HepG2 (cell line): ENCODE measurements at regions not wholly inside any gene's neighbourhood (a gene's known extent, or its start where the extent isn't known, plus 50 kb on each side); places are given as distances from the start of the nearest gene placed in this dataset.

Experiments
- CHD2 ChIP-seq: IDR thresholded peaks from 2 replicates; pipeline ENCODE4 v1.6.1; 2011; ENCODE audit warnings: low read depth, low read length, improper control_type of control experiment
- CTCF ChIP-seq: sonication (generic); formaldehyde crosslinking; IDR thresholded peaks from 2 replicates; pipeline ENCODE4 v1.5.0; 2020; ENCODE audit warnings: mild to moderate bottlenecking, missing genetic modification reagents, moderate library complexity
- E2F5 ChIP-seq: sonication (generic); formaldehyde crosslinking; conservative IDR thresholded peaks from 2 replicates; pipeline ENCODE4 v1.4.0; 2020; ENCODE audit warnings: missing genetic modification reagents
- ELF3 ChIP-seq: IDR thresholded peaks from 2 replicates; pipeline ENCODE4 v1.6.1; 2016; ENCODE audit warnings: missing genetic modification reagents, missing compliant biosample characterization
- ETV6 ChIP-seq: sonication (generic); formaldehyde crosslinking; conservative IDR thresholded peaks from 2 replicates; pipeline ENCODE4 v1.4.0; 2020; ENCODE audit warnings: missing genetic modification reagents
- FOXP4 ChIP-seq: sonication (generic); formaldehyde crosslinking; IDR thresholded peaks from 2 replicates; pipeline ENCODE4 v1.4.0; 2020; ENCODE audit warnings: missing genetic modification reagents
- GABPB1 ChIP-seq: IDR thresholded peaks from 2 replicates; pipeline ENCODE4 v1.6.1; 2016; ENCODE audit warnings: mild to moderate bottlenecking, missing genetic modification reagents, moderate library complexity, missing compliant biosample characterization
- GLMP ChIP-seq: sonication (generic); formaldehyde crosslinking; IDR thresholded peaks from 2 replicates; pipeline ENCODE4 v1.9.0; 2021; ENCODE audit warnings: missing genetic modification reagents, mild to moderate bottlenecking, borderline replicate concordance
- HMG20A ChIP-seq: IDR thresholded peaks from 2 replicates; pipeline ENCODE4 v1.6.1; 2016; ENCODE audit warnings: borderline replicate concordance
- HOXA5 ChIP-seq: sonication (generic); formaldehyde crosslinking; IDR thresholded peaks from 2 replicates; pipeline ENCODE4 v1.4.0; 2020; ENCODE audit warnings: missing genetic modification reagents
- ISL2 ChIP-seq: sonication (generic); formaldehyde crosslinking; IDR thresholded peaks from 2 replicates; pipeline ENCODE4 v1.5.0; 2020; ENCODE audit warnings: missing genetic modification reagents
- KDM5A ChIP-seq: fragments of 200-600 bp; sonication (generic); IDR thresholded peaks from 2 replicates; pipeline ENCODE4 v1.7.0; 2018; ENCODE audit warnings: antibody characterized with exemption, mild to moderate bottlenecking, low read length, borderline replicate concordance
- NCOR1 ChIP-seq: fragments of 200-600 bp; sonication (generic); IDR thresholded peaks from 2 replicates; pipeline ENCODE4 v1.7.0; 2017; ENCODE audit warnings: antibody characterized with exemption, low read length, borderline replicate concordance
- SMC3 ChIP-seq: IDR thresholded peaks from 2 replicates; pipeline ENCODE4 v1.6.1; 2011; ENCODE audit warnings: low read length, improper control_type of control experiment
- SP5 ChIP-seq: IDR thresholded peaks from 2 replicates; pipeline ENCODE4 v1.6.1; 2016; ENCODE audit warnings: low read depth, borderline replicate concordance
- ZHX1 ChIP-seq: sonication (generic); formaldehyde crosslinking; IDR thresholded peaks from 2 replicates; pipeline ENCODE4 v1.8.1; 2022; ENCODE audit warnings: low read depth, mild to moderate bottlenecking, missing genetic modification reagents
- ZNF263 ChIP-seq: sonication (generic); formaldehyde crosslinking; IDR thresholded peaks from 2 replicates; pipeline ENCODE4 v1.4.0; 2020; ENCODE audit warnings: missing genetic modification reagents
- ZNF33A ChIP-seq: sonication (generic); formaldehyde crosslinking; IDR thresholded peaks from 2 replicates; pipeline ENCODE4 v1.5.1; 2020; ENCODE audit warnings: missing genetic modification reagents, mild to moderate bottlenecking, moderate library complexity, borderline replicate concordance
- ZNF563 ChIP-seq: sonication (generic); formaldehyde crosslinking; IDR thresholded peaks from 2 replicates; pipeline ENCODE4 v1.8.0; 2022; ENCODE audit warnings: mild to moderate bottlenecking, moderate library complexity, missing genetic modification reagents
- ZNF619 ChIP-seq: sonication (generic); formaldehyde crosslinking; IDR thresholded peaks from 2 replicates; pipeline ENCODE4 v1.4.0; 2020; ENCODE audit warnings: mild to moderate bottlenecking, missing genetic modification reagents
- ZNF710 ChIP-seq: sonication (generic); formaldehyde crosslinking; IDR thresholded peaks from 2 replicates; pipeline ENCODE4 v1.5.0; 2020; ENCODE audit warnings: mild to moderate bottlenecking, missing genetic modification reagents, borderline replicate concordance

GRCh38 chr9:92196909-92197308, 81.7 kb upstream of the SPTLC1 start (continued):
- TF ChIP-seq E2F5 (CRISPR knock-in tag) (no peak), FOXP4 (CRISPR knock-in tag) (0 out of 2 replicates have a peak, but pooled peaks have one; percentile 21), ZNF263 (CRISPR knock-in tag) (no peak), CHD2 (no peak), GLMP (CRISPR knock-in tag) (no peak), ZHX1 (CRISPR knock-in tag) (0 out of 2 replicates have a peak, but pooled peaks have one; percentile 26), ZNF33A (no peak), SMC3 (no peak), KDM5A (no peak), ZNF619 (CRISPR knock-in tag) (no peak), SP5 (CRISPR knock-in tag) (no peak), CTCF (CRISPR knock-in tag) (no peak), ZNF563 (CRISPR knock-in tag) (no peak), NCOR1 (no peak), HMG20A (peak; percentile 29; the same call in 1 of the 2 replicates), ZNF710 (CRISPR knock-in tag) (peak; percentile 59; the same call in 1 of the 2 replicates), HOXA5 (CRISPR knock-in tag) (no peak), ISL2 (peak; percentile 53; the same call in 1 of the 2 replicates), ELF3 (CRISPR knock-in tag) (peak; percentile 56), ETV6 (CRISPR knock-in tag) (no peak), GABPB1 (CRISPR knock-in tag) (no peak; the same call in 1 of the 2 replicates)
